Stimulated activated CD8-positive, alpha-beta memory T cell treated with anti-CD3 and anti-CD28 coated beads, Interleukin-4, amount 100 ng/mL, for 1 hour (primary cell): ENCODE measurements at regions not wholly inside any gene's neighbourhood (a gene's known extent, or its start where the extent isn't known, plus 50 kb on each side); places are given as distances from the start of the nearest gene placed in this dataset.
"Not testable (repeated sequence)": the region's sequence is repeated elsewhere in the genome, so short reads cannot be mapped to it uniquely, and the experiment has no call there.

Source experiments
- DNase-seq, 2 donors: peaks; one replicate each; pipeline ENCODE4 v3.0.0-alpha.2; 2020; ENCODE audit warnings: low read depth in 2 of 2, low spot score in 1 of 2

DNA sequence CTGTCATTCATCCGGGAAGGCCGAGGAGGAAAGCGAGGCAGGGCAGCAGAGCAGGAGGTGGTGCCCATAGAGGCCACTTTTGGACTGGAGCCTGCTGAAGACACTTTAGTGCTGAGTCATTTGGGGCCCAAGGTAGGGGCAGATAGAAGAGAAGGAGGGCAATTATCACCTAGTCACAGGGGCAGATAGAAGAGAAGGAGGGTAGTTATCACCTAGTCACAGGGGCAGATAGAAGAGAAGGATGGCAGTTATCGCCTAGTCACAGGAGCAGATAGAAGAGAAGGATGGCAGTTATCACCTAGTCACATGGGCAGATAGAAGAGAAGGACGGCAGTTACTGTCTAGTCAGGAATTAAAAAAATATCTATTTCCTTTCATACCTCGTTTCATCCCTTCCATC lies 1372.6 kb downstream of the FOXD4L5 start:
- not testable (repeated sequence) for DNase-seq

DNA sequence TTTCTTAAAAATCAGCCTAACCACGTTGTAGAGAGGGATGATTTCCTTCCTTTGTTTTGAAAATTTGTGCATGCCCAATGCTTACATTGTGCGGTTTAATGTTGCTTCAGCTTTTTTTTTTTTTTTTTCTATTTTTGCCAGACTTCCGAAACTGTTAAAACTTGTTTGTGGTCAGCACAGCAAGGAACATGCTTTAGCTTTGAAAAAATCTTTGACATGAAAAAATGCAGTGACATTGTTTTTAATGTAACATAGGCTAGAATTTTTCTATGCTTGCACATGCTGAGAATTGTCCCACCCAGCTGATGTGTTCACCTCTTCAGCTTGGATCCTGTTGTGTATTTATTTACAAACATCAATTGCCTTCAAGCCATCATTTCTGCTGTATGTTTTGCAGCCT lies 1375.9 kb downstream of the FOXD4L5 start:
- DNase-seq: not testable (repeated sequence)

DNA sequence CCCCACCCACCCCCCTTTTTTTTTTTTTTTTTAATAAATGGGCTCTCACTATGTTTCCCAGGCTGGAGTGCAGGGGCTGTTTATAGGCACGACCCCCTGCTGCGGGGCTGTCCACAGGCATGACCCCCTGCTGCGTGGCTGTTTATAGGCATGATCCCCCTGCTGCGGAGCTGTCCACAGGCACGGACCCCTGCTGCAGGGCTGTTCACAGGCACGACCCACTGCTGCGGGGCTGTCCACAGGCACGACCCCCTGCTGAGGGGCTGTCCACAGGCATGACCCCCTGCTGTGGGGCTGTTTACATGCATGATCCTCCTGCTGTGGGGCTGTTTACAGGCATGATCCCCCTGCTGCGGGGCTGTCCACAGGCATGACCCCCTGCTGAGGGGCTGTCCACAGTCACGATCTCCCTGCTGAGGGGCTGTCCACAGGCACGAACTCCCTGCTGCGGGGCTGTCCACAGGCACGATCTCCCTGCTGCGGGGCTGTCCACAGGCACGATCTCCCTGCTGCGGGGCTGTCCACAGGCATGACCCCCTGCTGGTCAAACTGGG lies 1385.3 kb downstream of the FOXD4L5 start:
- DNase-seq: not testable (repeated sequence)

DNA sequence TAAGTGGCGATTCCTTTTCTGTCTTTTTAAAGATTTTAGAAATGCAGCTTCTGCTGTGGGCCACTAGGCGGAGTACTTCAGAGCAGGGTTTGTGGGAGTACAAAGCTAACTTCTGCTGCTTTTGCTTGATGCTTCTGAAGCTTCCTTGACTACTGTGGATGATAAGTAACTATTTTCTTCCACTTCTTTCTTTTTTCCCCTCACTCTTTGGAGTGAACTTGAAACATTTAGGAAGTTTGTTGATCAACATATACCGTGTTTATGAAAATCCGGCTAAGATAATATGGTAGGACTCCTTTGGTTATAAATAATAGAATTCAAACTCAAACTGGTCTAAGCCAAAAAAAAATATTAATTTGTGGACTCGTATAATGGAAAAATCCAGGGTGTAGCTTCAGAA lies 1403.6 kb downstream of the FOXD4L5 start:
- DNase-seq: not testable (repeated sequence)

DNA sequence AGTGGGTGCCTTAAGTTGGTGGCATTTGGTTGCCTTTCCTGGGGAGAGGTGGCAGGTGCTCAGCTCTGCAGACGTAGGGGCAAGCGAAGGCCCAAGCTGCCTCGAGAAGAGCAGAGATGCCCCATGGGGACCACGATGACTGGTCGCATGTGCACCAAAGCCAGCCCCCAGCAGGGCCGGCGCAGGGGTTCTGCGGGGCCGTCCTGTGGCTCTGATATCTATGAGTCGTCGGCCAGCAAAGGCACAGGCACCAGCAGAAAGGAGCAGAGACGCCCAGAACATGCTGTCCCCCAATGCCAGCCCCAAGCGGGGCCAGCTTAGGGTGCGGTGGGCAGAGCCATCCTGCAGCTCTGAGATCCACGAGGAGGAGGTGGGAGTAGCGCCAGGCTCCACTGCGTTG lies 1408.6 kb downstream of the FOXD4L5 start:
- not testable (repeated sequence) for DNase-seq

DNA sequence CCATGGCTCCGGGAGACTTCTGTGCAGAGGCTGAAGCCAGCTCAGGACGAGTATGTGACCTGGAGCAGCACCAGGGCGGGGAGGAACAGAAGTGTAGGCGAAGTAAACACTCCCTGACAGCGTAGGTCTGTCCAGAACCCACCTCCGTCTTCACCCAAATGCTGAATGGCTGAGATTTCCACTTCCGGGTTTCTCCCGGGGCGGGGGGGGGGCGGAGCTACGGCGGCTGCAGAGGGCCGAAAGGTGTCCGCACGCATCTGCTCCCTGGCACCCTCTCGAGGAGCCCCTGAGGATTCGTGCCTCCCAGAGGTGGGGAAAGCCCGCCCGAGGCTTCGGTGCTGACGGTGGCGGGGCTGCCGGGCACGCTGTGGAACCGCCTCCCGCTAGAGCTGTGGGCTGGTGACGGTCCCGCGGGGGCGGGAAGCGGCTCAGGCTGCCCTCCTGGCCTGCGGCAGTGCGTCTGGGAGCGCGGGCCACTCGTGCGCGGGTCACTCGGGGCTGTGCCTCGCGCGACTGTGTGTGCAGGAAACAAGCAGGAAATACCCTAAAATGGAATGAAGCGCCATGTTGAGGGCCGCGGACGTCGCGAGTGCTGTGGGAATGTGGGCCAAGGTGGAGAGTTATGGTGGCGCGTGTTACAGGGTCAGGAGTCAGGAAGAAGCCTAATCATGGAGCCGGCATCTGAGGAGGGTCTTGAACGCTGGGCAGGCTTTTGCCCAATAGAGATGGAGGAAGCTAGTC lies 1425.4 kb downstream of the FOXD4L5 start:
- DNase-seq: no peak

DNA sequence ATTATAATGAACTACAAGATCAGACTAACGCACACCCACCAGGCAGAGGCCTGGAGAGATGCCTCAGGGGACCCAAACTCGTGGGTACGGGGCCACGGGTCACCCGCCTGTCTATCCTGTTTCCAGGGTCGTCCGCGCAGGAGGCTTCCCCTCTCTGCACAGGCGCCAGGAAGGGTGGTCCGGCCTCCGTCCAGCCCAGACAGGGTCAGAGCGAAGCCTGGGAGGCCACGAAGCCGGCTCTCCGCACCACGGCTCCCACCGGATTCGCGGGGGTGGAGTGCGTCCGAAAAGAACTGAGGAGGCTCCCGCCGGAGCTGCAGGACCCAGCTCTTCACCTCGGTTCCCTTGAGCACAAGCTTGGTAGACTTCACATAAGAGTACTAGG lies 1425.9 kb downstream of the FOXD4L5 start:
- DNase-seq: not testable (repeated sequence)

DNA sequence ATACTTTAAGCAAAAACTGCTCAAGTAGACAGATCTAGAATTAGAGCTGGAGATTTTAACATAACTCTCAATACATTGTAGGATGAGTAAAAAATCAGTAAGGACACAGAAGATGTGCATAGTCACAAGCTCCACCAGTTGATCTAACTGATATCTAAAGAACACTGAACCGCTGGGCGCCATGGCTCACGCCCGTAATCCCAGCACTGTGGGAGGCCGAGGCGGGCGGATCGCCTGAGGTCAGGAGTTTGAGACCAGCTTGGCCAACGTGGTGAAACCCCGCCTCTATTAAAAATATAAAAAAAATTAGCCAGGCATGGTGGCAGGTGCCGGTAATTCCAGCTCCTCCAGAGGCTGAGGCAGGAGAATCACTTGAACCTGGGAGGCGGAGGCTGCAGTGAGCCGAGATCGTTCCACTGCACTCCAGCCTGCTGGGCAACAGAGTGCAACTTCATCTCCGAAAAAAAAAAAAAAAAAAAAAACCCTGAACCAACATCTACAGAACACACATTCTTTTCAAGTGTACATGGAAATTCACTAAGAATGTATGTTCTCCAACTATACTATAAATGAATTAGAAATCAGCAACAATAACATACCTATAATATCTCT lies 1431.8 kb downstream of the FOXD4L5 start:
- DNase-seq: not testable (repeated sequence)

DNA sequence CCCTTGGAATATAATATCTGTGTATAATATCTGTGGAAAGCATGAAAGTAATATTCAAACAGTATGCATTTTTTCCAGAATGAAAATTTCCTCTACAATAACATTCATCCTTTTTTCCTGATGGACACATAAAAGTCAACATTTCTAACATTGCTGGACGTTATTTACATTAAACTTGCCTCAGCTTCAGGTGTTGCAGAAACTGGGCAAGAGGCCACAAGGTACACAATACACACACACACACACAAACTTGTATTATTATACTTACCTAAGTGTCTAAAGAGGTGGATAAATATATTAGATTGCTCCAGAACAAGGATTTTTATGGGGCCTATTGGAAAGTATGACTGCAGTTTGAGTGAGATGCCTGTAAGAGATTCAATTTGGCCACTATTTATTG lies 1460.2 kb downstream of the FOXD4L5 start:
- not testable (repeated sequence) for DNase-seq

DNA sequence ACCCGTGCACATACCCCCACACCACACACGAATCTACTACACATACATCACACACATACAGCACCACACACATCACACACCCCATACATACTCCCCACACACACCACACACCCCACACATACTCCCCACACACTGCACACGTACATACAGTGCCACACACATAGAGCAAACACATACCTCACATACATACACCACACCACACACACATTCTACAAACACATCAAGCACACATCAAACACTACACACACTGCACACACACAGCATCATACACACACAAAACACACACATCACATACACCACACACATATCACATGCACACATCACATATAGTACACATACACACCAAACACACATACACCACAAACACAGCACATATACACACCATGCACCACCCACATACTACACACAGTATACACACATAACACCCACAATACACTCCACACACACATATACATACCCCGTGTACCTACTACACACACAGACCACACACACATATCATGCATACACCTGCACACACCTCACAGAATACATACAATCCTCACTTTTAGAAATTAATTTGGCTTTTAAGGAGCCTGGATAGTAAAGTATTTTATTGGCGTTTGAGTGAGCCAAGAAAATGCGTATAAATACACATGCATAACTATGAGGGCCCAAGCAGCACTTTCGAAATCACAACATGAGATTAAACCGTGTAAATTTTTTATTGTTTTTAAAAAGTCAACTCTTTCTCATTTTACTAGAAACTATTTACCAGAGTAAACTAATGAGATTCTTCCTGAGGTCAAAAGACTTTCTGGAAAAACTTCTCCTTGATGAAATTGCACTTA lies 1461.4 kb downstream of the FOXD4L5 start:
- DNase-seq: not testable (repeated sequence)

DNA sequence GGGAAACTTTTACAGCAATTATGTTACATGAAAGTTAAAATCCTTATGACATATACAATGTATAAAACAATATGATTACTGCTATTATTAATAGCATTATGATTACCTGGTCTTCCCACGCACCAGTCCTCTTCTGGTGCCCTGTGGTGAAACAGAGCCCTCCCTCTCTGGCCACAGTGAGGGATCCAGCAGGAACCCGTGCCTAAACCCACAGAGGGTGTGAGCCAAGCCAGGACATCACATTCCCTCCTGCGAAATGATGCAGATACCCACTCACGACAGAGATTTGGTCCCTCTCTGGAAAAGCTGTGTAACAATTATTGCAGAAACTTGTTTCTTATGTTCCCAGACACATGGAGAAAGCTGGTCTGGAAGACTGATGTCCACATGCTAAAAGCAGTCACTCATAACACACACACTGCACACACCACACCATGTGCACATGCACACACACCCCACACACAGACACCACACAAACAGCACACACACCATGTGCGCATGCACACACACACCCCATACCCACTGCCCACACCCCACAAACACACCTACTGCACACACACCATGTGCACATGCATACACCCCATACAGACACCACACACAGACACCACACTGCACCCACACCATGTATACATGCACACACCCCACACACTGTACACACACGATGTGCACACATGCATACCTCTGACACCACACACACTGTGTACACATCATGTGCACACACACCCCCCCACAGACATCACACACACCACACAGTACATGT lies 1462.2 kb downstream of the FOXD4L5 start:
- DNase-seq: not testable (repeated sequence)

DNA sequence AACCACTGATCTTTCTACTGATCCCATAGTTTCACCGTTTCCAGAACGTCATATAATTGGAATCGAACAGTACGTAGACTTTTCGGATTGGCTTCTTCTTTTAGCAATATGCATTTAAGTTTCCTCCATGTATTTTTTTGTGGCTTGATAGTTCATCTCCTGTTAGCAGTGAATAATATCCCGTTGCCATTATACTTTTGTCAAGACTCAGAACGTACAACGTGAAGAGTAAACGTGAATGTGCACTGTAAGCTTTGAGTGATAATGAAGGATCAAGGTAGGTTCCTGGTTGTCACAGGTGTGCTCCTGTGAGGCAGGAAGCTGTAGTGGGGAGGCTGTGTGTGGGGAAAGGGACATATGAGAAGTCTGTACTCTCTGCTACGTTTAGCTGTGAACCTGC lies 1463.7 kb downstream of the FOXD4L5 start:
- not testable (repeated sequence) for DNase-seq

DNA sequence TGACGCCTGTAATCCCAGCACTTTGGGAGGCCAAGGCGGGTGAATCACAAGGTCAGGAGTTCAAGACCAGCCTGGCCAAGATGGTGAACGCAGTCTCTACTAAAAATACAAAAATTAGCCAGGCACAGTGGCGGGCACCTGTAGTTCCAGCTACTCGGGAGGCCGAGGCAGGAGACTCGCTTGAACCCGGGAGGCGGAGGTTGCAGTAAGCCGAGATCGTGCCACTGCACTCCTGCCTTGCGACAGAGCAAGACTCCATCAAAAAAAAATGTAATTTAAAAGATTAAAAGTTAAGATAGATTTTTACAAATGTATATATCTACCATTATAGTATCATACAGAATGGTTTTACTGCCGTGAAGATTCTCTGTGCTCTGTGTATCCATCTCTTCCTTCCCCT lies 1464.1 kb downstream of the FOXD4L5 start:
- DNase-seq: not testable (repeated sequence)

DNA sequence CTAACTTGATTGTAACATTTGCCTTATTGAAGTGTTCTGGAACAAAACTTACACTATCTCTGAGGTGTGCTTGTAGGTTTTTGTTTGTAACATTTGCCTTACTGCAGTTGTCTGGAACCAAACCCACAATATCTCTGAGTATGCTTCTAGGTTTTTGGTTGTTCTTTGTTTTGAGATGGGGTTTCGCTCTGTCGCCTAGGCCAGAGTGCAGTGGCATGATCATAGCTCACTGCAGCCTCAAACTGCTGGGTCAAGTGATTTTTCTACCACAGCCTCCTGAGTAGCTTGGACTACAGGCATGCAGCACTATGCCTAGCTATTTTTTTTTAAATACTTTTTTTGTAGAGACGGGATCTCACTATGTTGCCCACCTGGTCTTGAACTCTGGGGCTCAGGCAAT lies 1464.6 kb downstream of the FOXD4L5 start:
- not testable (repeated sequence) for DNase-seq

DNA sequence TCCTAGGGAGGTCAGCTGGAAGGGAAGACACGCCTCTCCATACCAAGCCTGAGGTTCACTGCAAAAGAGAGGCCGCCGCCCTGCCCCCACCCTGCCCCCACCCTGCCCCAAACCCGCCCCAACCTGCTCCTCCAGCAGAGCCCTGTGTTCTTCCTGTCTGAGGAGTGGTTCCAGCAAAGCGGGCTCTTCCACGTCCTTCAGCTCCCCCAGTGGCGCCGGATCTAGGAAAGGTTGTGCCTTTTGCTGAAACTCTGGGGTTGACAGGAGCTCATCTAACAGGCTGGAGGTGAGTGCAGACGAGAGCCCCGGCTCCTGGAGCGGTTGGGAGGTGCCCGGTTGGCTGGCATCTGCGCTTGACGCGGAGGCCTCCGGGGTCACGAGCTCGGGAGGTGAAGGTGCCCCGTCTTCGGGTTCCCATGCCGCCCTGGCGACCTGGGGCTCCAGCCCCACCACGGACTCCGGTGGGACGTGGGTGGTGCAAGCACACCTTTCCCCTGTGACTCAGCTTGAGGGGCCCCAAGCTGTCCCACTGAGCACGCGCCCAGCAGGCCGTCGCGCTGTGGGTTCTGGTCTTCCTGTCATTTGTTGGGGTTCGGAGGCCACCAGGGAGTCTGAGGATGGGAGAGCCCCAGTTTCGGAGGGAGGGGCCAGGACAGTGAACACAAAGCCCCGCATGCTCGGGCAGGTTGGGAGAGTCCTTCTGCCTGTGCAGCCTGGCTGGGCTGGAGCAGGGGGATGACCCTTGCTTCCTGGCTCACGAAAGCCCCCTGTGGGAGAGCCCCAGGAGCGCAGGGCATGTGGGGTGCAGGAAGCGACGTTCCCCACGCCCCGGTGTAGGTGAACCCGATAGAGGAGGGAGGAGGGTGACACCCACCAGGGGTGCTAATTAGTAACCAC lies 1467.1 kb downstream of the FOXD4L5 start:
- DNase-seq: peak; percentile 31 to 54

DNA sequence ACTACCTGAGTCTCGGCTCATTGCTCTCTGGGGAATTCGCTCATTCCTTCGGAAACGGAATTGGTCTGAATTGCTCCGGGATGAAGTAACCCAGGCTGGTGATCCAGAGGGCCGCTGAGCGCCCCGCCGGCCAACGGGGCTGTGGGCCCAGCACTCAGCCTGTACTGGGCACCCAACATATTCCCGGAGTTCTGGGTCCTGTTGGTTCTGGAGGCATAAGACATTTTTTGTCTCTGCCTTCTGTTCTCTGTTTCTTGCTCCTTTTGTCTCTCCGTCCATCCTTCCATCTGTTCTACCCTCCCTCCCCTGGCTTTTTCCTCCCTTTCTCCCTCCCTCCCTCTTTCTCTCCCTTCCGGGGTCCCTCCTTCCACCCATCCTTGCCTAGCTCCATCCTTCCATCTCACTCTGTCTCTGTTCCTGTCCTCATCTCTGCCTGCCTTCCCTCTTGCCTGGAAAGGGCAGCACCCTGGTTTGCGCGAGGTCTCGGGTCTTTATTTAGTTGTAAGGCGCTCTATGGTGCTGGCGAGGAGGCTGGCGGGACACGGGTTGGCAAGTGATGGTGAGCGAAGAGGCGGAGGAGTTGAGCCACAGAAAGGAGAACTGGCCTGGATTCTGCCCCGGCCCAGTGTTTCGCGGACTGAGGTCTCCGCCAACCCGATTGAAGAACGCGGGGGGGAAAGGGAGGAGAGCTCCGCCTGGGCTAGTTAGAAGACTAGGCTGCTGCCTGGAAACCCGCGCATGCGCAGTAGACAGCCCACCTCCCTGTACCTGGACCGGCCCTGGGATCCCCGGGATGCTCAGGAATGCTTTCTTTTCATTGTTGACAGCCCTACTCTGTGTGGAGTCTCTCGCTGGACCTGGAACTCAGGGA lies 1468.0 kb downstream of the FOXD4L5 start:
- peak; percentile 38 to 46 for DNase-seq

DNA sequence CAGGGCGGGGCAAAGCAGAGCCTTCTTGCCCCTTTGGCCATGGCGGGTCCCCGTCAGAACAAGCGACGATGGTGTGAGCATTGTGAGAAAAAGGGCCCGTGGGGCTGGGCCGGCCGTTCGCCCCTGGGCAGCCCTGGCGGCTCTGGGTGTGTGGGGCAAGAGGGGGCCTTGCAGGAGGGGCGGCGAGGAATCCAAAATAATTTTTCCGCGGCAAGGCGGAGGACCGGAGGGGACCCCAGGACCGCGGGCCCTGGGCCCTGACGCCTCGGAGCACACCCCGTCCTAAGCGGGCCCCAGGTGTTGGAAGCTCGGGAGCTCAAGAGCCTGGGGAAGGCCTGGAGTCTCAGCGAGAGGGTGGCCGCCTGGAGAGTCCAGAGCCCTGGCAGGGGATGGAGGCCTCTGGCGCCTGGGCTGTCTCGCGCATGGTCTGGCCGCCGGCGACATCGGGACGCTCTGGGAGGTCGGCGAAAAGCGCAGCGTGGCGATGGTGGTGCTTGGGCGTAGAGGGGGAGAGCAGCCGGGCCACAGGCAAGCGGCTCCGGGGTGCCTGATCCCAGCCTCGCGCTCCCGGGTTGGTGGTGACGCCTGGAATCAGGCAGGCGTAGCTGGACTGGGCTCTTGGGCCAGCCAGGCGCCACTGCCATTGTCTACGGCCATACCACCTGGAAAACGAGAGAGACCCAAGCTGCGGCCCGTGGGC lies 1469.9 kb downstream of the FOXD4L5 start:
- DNase-seq: not testable (repeated sequence)

DNA sequence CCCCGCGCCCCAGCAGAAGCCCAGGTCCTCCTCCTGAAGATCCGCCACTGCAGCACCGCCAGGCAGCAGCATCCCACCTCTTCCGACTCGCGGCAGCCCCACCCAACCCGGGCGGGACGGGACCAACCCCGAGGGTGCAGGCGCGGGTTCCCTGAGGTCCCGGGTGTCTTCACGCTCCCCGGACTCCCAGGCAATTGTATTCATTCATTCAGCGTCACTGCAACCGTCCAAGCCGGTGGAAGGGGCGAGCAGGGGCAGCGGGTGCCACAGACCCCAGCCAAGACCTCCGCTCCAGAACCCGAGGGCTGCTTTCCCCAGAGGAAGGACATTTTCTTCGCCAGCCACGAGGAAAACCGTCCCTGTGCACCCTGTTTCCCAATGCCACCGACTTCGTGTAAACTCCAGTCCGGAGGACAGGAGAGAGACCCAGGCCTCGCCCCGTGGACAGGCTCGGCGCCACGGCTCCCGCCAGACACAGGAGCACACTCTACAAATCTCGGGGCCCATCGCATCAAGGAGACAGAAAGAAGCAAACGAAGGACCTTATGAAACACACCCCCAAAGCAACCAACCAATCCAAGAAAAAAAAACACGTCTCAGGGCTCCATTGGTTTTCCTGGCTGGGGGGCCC lies 1471.5 kb downstream of the FOXD4L5 start:
- not testable (repeated sequence) for DNase-seq
